GM21423 (cell line): ENCODE measurements at regions not wholly inside any gene's neighbourhood (a gene's known extent, or its start where the extent isn't known, plus 50 kb on each side); places are given as distances from the start of the nearest gene placed in this dataset.
"Not testable (repeated sequence)": the region's sequence is repeated elsewhere in the genome, so short reads cannot be mapped to it uniquely, and the experiment has no call there.

Experiments used
- ATAC-seq: cut with Tn5 transposase; IDR thresholded peaks from one replicate; pipeline ENCODE4 v1.9.1; 2021; ENCODE audit warnings: mild to moderate bottlenecking, moderate library complexity; ENCODE audit not compliant: unreplicated experiment

DNA sequence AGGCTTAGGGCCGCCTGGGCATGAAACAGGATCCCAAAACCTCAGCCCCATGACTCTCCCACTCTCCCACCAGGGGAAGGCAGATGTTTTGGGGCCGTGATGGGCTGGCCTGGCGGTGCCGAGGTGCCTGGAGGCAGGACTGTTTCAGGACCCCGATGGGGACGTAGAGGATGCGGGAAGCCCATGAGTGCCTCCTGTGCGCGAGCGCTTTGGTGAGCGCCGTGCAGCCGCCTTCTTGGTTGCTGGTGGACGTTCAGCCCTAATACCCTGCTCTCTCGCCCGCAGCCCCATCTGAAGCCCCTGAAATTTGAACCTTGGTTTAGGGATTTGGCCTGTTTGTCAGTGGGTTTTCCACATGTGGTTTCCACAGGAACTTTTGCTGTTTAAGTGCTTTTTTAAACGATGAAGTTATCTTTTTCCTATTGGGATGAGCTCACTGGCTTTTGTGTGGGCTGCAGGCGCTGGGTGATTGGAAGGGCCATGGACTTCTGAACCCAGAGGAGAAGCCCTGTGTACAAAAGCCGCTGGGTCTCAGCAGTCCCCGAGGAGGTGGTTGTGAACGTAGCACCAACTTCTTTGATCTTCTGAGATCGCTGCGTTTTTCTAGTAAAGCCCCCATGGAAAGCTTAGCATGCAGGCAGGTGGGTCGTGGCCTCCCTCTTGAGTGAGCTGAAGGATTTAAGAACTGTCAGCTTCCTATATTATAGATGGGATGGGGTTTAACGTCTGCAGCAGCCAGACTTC, 145.7 kb downstream of the NPIPB11 start:
- not testable (repeated sequence) for ATAC-seq

DNA sequence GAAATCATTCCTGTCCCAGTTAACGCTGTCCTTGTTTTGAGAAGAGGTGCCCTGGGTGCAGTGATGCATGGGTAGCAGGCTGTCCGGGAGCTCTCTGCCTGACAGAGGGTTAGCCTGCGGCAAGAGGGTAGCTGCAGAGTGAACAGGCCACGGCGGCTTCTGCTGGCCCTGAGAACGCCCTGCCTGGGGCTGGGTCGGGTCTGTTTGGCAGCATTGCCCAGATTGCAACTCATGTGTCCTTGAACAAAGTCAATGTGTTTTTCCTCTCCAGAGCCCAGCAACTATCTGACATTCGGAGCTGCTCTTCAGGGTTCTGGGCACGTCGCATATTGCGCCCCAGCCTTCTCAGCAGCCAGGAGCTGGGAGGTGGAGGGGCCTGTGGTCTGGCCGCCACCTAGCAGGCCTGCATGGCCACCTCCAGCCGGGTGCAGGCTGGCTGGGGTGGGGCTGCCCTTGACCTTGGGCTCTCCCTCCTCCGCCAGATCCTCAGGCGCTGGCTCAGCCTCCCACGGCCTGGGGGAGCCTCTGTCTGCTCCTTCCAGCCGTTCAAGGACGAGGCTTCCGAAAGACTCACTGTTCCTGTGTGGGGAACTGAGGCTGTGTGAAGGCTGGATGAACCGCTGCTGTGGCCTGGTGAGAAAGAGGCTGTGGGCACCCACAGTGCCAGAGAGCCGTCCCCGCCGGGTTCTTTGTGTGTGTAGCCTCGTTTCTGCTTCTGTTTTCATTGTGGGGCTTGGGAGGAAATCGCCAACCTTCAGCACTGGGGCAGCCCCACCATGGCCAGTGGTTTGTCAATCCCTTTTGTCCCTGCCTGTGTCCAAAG, 146.7 kb downstream of the NPIPB11 start:
- ATAC-seq: not testable (repeated sequence)

DNA sequence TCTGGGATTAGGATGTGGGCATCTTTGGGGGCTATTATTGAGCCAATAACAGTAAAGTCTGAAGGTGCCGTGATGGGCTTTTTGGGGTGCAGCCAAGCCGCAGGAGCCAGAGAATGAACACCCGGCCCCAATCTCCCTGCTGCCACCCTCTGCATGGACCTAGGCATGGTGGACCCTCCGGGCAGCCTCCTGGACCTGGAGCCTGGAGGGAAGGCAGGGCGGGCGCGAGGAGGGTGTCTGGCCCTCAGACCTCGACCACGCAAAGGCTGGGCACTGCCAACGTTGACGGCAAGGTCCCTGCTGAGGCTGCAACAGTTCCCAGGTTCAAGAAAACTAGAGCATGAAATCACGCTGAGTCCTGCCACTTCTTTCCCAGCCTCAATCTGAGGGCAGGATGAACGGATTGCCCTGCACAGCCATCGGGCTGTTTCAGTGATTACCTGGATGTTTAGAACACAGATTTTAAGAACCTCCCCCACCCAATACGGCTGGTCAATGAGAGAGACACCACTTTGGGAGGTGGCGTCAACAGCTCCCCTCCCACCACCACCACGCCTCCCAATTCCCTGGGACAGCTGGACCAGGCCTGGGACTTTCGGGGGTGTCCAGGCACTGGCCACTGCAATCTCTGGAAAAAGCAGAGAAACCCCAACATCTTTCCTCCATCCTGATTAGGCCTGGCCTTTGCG, 147.4 kb downstream of the NPIPB11 start:
- not testable (repeated sequence) for ATAC-seq

DNA sequence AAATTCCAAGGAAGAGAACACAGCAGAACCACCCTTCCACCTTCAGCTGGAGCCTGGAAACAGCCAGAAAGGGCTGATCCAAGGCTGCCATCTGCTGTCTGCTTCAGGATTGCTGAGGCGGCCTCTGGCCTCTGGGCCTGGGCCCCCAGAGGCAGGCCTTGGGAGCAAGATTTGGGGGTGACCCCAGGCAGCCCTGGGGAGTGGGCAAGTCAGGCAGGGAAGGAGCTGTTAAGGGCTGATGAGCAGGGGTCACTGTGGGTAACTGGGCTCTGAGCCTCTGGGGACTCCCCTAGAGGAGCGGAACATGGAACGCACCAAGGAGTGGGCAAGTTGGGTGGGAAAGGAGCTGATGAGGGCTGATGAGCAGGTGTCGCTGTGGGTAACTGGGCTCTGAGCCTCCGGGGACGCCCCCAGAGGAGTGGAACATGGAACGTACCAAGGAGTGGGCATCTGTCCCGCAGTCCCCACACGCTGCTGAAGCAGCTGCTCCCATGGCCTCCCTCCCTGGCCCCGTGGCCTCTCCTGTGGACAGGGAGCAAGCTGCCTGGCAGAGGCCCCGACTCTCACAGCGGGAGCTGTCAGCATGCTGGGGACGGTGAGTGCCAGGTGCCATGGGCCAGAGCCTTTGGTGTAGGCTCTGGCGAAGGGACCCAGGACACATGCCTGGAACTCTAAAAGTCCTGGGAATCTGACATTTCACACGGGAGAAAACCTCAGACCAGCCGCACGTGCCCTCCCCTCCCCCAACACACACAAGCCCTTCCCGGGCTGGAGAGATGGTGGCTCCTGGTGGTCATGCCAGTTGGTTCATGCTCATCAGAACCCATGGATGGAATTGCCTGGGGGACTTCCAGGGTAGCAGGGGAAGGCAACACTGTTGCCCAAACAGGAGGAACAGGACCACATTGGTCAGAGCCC, 148.8 kb downstream of the NPIPB11 start:
- ATAC-seq: not testable (repeated sequence)

DNA sequence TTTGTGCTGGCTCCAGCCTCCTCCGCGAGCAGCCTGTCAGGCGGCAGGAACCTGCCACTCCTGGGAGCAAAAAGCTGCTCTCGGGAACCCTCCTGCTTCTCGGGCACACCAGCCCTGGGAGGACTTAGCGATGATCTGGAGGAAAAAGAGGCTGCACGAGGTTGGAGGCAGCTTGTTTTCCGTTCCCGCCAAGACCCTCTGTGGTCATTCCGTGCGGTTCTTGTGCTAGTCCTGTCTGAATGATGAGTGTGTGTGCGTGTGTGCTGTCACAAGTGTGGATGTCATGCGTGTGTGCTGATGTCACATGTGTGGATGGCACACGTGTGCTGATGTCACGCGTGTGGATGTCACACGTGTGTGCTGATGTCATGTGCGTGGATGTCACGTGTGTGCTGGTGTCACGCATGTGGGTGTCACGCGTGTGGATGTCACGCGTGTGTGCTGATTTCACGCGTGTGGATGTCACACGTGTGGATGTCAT, 150.0 kb downstream of the NPIPB11 start:
- ATAC-seq: no peak

DNA sequence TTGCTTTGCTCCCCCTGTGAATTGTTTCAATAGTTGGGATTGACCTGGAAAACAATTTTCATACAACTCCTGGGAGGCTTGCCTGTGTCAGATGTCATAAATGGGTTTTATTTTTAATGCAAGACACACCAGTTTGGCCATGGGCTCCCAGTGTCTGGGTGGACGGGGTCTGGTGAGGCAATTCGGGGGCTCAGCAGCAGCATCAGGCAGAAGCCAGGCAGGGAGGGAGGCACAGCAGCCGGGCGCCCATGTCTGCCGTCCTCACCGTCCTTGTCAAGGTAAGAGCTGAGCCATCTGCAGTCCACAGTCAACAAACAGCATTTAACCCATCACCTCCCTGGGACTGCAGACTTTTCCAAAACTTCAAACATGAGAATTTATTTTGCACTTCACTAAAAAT, 150.6 kb downstream of the NPIPB11 start:
- not testable (repeated sequence) for ATAC-seq

DNA sequence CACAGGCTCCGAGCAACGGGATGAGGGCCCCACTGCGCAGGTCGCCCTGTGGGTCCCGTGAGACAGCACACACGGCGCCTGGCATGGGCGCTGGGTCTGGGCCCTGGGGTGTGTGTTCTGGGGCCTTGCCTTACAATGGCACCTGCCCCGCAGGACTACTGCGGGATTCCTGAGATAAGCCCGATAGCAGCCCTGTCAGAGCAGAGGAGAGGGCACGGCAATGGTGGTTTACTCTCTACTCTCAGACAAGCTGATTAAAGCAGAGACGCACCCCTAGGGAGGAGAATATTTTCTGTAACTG, 151.1 kb downstream of the NPIPB11 start:
- not testable (repeated sequence) for ATAC-seq

DNA sequence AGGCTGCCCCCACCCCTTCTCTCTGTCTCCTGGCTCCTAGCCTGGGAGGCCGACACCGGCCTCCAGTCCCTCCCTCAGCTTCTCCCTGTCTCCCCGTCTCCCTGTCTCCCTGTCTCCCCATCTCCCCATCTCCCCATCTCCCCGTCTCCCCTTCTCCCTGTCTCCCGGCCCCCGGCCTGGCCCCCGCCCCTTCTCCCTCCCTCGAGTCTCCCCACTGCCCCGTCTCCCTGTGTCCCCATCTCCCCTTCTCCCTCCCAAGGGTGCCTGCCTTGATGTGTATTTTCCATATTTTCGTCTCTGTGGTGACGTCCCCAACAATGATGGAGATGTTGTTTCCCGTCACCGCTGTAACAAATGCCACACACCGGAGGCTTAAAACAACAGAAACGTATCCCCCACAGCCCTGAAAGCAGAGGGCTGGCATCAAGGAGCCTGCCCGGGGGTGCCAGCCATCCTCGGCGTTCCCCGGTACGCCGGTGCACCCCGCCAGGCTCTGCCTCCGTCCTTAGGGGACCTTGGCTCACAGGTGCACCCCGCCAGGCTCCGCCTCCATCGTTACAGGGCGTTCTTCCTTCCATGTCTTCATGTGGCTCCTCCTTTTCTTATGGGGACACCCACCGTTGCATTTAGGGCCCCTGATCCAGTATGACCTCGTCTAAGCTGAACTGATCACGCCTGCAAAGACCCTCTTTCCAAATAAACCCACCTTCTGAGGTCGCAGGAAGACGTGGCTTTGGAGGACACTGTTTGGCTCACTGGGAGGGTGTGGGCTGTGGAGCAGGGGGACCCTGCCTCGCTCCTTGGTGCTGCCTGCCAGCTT, 151.6 kb downstream of the NPIPB11 start:
- no peak for ATAC-seq

DNA sequence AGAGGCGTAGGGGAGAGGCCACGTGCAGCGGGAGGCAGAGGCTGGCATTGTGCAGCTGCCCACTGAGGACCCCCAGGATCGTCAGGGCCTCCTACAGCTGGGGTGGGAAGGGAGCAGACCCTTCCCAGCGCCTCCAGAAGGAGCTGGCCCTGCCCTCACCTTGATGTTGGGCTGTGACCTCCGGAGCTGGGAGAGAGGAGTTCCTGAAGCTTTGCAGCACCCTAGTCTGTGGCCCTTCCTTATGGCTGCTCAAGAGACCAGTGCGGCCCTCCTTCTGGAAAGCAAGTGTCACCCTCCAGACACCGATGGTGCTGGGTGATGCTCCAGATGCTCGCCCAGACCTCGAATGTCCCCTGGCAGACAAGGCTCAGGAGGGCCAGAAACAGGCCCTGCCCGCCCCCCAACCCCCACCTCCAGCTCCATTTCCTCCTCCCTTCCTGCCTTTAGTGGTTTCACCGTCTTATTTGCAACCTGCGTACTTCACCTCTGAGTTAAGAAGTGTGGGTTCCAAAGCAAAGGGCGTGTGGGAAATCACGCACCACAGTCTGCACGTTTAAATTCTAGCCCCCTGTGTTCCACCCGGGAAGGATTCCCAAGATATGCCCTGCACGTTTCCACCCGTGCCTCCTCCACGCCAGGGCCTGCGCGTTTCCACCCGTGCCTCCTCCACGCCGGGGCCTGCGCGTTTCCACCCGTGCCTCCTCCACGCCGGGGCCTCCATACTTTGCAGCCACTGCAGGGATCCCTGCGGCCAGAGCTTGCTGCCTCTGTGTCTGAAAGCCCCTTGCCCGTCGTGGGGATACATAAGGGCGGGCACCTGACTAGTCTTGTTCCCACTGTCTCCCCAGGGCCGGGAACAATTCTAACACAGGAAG, 152.6 kb downstream of the NPIPB11 start:
- ATAC-seq: not testable (repeated sequence)

DNA sequence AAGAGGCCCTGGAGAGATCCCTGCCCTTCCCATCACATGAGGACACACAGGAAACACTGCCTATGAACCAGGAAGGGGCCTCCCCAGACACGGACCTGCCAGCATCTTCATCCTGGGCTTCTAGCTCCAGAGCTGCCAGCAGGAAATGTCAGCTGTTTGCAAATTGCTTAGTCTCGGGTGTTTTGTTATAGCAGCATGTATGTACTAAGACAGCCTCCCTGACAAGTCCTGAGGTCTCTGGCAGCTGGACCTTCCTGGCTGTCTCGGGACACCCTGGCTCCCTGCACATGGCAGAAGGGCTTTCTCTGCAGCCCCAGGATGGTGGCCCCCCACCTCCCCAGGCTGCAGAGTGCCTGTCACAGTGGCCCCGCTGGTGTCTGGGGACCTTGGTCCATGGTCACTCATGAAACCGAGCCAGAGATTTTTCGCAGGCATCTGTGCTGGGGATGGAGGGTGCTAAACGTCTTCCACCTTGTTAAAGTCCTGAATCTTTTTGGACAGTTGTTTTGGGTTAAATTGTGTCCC, 153.4 kb downstream of the NPIPB11 start:
- ATAC-seq: not testable (repeated sequence)

DNA sequence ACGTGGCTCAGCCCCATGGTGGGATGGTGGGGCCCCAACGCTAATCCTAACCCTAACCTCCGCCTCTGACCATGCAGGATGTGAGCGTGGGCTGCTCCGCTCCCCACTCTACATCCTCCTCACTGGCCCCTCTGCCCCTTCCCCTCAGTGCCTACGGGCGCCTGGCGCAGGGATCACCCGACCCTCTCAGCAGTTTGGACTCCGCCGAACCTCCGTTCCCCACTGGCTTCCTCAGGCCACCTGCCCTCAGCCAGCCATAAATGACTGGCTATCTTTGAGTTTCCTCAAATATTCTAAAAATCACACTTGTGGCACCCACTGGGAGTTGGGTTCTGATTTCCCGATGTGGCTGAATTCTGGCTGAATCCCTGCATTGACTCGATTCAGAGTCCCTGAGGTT, 154.2 kb downstream of the NPIPB11 start:
- not testable (repeated sequence) for ATAC-seq

DNA sequence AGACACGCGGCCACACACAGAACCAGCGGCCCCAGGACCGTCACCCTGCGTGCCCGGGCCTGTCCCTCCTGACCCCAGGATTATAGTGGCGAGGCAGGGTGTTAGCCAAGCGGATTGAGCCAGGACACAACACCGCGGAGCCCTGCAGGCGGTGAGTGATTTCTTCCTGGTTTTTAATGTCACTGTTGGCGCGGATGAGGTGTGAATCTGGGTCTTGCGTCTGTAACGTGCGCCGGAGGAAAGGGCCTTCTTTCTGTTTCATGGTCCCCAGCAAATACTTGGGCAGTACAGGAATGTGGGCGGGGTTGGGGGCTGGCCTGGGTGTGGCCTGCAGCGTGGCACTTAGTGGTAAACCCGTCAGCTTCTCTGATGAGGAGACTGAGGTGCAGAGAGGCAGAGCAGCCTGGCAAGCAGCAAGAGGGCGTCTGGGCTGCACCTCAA, 154.9 kb downstream of the NPIPB11 start:
- ATAC-seq: not testable (repeated sequence)

DNA sequence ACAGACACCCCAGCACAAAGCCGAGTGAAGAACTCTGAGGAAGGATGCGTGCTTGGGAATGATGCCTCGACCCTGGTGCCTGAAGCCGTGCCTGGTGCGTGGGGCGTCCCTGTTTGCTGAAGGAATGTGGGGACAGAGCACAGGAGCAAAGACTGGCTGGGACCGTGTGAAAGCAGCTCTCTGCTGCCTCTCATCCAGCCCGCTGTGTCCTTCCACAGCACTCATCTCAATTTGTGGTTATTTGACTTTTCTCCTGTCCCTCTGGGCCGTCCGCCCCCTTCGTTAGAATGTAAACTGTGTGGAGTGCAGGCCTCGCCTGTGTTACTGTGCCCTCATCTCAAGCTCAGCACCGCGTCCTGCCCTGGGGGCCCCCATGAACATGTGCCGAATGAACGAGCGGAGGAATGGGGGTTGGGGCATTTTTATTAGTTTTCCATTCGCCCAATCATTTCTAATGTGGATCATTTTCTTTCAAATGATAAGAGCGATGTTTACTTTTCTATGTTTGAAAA, 155.5 kb downstream of the NPIPB11 start:
- ATAC-seq: not testable (repeated sequence)

DNA sequence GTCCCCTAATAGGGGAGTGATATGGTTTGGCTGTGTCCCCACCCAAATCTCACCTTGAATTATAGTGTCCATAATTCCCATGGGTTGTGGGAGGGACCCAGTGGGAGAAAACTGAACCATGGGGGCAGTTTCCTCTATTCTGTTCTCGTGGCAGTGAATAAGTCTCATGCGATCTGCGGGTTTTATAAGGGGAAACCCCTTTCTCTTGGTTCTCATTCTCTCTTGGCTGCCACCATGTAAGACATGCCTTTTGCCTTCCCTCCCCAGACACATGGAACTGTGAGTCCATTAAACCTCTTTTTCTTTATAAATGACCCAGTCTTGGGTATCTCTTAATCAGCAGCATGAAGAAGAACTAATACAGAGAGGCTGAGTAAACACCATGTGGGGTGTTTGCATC, 156.0 kb downstream of the NPIPB11 start:
- not testable (repeated sequence) for ATAC-seq

DNA sequence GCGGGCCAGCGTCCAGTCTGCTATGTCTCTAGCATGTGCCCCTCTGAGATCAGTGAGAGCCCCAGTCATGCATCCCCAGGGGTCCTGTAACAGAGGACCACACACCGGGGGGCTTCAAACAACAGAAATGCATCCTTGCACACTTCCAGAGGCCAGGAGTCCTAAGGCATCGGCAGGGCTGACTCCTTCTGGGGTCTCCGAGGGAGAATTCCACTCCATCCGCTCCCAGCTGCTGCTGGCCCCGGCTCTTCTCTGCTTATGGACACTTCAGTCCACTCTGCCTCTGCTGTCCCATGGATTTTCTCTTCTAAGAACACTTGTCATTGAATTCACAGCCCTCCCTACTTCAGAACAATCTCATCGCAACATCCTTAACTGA, 157.6 kb downstream of the NPIPB11 start:
- not testable (repeated sequence) for ATAC-seq

DNA sequence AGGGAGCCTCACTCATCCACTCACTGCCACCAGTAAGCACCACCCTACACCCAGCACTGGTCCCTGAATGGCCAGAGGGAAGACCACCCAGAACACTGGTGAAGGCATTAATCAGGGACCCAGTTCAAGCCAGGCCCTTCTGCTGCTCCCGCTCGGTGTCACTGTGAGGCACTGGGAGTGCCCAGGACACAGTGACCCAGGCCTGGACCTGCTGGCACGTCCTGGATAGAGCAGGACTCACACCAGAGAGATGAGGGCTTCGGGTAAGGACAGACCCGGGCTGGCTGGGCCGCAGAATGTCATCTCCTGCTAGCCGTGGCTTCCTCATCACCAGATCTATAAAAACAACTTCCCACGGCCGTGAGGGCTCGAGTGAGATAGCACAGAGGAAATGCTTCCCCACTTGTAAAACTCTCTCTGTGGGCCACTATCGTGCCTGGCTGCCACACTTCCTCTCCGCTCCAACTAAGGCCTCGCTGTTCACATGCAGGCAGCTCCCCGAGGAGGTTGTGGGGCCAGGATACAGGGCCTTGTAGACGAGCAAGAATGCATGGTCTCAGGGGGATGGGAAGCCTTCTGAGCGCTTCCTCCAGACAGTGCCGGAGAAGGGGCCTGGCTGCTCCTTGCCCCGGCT, 158.1 kb downstream of the NPIPB11 start:
- ATAC-seq: not testable (repeated sequence)

DNA sequence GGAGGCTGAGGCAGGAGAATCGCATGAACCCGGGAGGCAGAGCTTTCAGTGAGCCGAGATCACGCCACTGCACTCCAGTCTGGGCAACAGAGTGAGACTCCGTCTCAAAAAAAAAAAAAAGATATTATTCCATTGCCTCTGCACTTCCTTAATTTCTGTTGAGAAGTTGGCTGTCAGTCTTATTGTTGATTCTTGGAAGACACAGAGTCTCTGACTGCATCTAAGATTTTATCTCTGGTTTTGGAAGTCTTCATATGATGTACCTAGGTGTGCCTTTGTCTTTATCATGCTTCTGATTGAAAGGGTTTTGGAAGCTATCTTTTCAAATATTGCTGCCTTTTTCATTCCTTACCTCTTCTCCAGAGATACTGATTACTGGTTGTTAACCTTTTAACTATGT, 160.4 kb downstream of the NPIPB11 start:
- ATAC-seq: not testable (repeated sequence)

DNA sequence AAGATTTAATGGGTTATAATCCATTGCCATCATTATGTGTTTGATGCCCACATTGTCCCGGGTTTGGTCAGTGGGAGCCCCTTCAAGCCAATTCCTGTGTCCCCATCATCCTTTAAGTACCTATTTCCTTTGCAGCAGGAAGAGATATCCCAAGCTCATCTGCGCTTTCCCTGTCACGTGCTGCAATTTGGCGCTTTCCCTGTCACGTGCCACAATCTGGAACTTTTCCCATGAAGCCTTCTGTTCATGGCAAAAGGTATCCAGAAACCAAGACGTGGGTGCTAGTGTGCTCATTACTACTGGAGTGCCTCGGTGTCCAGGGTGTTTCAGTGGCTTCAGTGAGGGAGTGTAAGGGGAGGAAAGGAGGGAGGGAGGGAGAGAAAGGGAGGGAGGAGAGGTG, 168.5 kb downstream of the NPIPB11 start:
- ATAC-seq: no peak
